WI38 (cell line): ENCODE measurements at regions not wholly inside any gene's neighbourhood (a gene's known extent, or its start where the extent isn't known, plus 50 kb on each side); places are given as distances from the start of the nearest gene placed in this dataset.
"Not testable (repeated sequence)": the region's sequence is repeated elsewhere in the genome, so short reads cannot be mapped to it uniquely, and the experiment has no call there.

Experiments used
- H3K4me3 ChIP-seq: 2 replicates; pipeline ENCODE4 v1.5.1; 2011; ENCODE audit warnings: low read depth, mild to moderate bottlenecking, control low read depth, low read length
- CTCF ChIP-seq: IDR thresholded peaks from 2 replicates; pipeline ENCODE4 v1.5.1; 2012; ENCODE audit warnings: low read depth, mild to moderate bottlenecking, control low read depth, low read length

GRCh38 chr1:194410756-194411155, 1224.3 kb upstream of the B3GALT2 start:
- no peak overlapping the region for H3K4me3 ChIP-seq
- no peak for TF ChIP-seq CTCF

- not testable (repeated sequence) for H3K4me3 ChIP-seq
Observed at GRCh38 chr1:194407238-194407637, 1220.8 kb upstream of the B3GALT2 start.

- TF ChIP-seq CTCF, result no peak
- H3K4me3 ChIP-seq, result no peak overlapping the region
Observed at GRCh38 chr1:194394676-194395075, 1208.3 kb upstream of the B3GALT2 start.

- TF ChIP-seq CTCF, result no peak
- no peak overlapping the region for H3K4me3 ChIP-seq
Observed at GRCh38 chr1:194387531-194387930, 1201.1 kb upstream of the B3GALT2 start.

- H3K4me3 ChIP-seq, result no peak overlapping the region
- no peak for TF ChIP-seq CTCF
Observed at GRCh38 chr1:194378517-194378916, 1192.1 kb upstream of the B3GALT2 start.

GRCh38 chr1:194374649-194375048, 1188.2 kb upstream of the B3GALT2 start:
- H3K4me3 ChIP-seq, result no peak overlapping the region
- no peak for TF ChIP-seq CTCF

- no peak for TF ChIP-seq CTCF
- H3K4me3 ChIP-seq, result no peak overlapping the region
Observed at GRCh38 chr1:194372266-194372665, 1185.9 kb upstream of the B3GALT2 start.

GRCh38 chr1:194369622-194370021, 1183.2 kb upstream of the B3GALT2 start:
- TF ChIP-seq CTCF, result no peak
- no peak overlapping the region for H3K4me3 ChIP-seq
